ENCODE measurements at regions not wholly inside any gene's neighbourhood (a gene's known extent, or its start where the extent isn't known, plus 50 kb on each side); places are given as distances from the start of the nearest gene placed in this dataset.

- TF ChIP-seq CTCF (IDR thresholded peaks at IDR 0.05) (no peak), POLR2A (IDR thresholded peaks at IDR 0.05) (no peak)
Observed at GRCh38 chr10:55374060-55374459, 573.0 kb upstream of the PCDH15 start.

Data from ovary (tissue), 3 donors.